ENCODE measurements at regions not wholly inside any gene's neighbourhood (a gene's known extent, or its start where the extent isn't known, plus 50 kb on each side); places are given as distances from the start of the nearest gene placed in this dataset.

GRCh38 chr6:51271615-51272014, 452.9 kb downstream of the TFAP2B start:
- no peaks in the 10 kb centered on the region for H3K9me3 Mint-ChIP-seq
- H3K36me3 Mint-ChIP-seq (ENCODE audit: low read depth): no peaks in the 10 kb centered on the region
- H3K27me3 Mint-ChIP-seq (ENCODE audit: low read depth): no peaks in the 10 kb centered on the region
- H3K4me1 Mint-ChIP-seq (ENCODE audit: low read depth): no peaks in the 10 kb centered on the region
- H3K4me3 Mint-ChIP-seq: no peak overlapping the region
- H3K27ac Mint-ChIP-seq: no peak overlapping the region

- H3K27ac Mint-ChIP-seq: no peak overlapping the region
- no peaks in the 10 kb centered on the region for H3K4me1 Mint-ChIP-seq (ENCODE audit: low read depth)
- H3K4me3 Mint-ChIP-seq: no peak overlapping the region
- no peaks in the 10 kb centered on the region for H3K27me3 Mint-ChIP-seq (ENCODE audit: low read depth)
- no peaks in the 10 kb centered on the region for H3K9me3 Mint-ChIP-seq
- H3K36me3 Mint-ChIP-seq (ENCODE audit: low read depth): no peaks in the 10 kb centered on the region
Measured at GRCh38 chr6:51273228-51273961, 454.7 kb downstream of the TFAP2B start.

DNA sequence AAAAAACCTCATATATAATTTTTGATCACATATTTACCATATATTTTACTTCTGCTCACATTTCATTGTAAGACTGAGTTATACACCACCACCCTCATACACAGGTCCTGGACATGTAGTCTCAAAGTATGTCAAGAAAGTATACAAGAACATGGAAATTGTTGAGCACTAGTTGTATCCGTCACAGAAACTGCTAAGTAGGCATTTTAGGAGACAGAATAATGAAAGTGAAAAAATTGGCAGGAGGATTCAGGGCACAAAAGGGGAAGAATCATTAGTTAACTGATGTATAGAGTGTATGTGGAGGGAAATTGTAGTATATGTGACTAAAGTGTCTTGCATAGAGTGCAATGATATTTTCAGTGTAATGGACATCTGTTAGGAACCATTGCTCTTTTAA, 458.8 kb downstream of the TFAP2B start:
- Mint-ChIP-seq H3K27me3 (ENCODE audit: low read depth) (no peaks in the 10 kb centered on the region), H3K4me3 (no peak overlapping the region), H3K9me3 (no peaks in the 10 kb centered on the region), H3K36me3 (ENCODE audit: low read depth) (no peaks in the 10 kb centered on the region), H3K4me1 (ENCODE audit: low read depth) (no peaks in the 10 kb centered on the region), H3K27ac (no peak overlapping the region)

DNA sequence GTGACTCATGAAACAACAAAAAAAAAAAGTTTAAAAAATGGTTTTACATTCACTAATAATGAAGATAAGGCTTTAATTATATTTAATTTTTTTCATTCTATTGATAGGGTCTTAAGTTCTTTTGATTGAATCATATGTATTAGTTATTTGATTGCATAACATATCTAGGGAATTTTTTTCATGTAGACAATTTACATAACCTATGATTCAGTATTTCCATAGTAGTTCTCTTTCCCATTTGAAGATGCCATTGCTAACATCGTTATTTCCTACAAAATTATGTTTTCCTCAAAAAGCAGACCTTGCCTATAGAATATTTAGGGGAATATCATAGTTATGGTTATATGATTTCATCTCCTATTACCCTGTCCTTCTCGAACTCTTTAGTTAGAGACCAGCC, 463.4 kb downstream of the TFAP2B start:
- Mint-ChIP-seq H3K27ac (no peak overlapping the region), H3K36me3 (ENCODE audit: low read depth) (no peaks in the 10 kb centered on the region), H3K4me3 (no peak overlapping the region), H3K4me1 (ENCODE audit: low read depth) (no peaks in the 10 kb centered on the region), H3K9me3 (no peaks in the 10 kb centered on the region), H3K27me3 (ENCODE audit: low read depth) (no peaks in the 10 kb centered on the region)

GRCh38 chr6:51283723-51284355, 465.2 kb downstream of the TFAP2B start:
- Mint-ChIP-seq H3K27ac (no peak overlapping the region), H3K27me3 (ENCODE audit: low read depth) (no peaks in the 10 kb centered on the region), H3K9me3 (no peaks in the 10 kb centered on the region), H3K36me3 (ENCODE audit: low read depth) (no peaks in the 10 kb centered on the region), H3K4me3 (no peak overlapping the region), H3K4me1 (ENCODE audit: low read depth) (no peaks in the 10 kb centered on the region)

DNA sequence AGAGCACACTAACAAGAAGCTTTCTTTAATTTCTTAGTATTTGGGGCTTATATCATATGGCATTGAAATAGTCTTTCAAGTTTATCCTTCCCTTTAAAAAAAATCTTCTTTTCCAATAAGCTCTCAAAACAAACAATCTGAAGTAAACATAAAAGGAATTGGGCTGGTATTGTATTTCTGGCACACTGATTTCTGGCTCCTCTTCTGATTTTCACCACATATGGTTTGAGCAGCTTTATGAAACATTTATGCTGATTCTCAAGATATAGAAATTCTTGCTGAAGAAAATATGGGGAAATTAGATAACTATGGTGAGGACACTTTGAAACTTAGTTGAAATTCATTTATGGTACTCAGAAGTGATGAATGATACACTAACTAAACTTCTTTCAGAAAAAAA, 467.2 kb downstream of the TFAP2B start:
- Mint-ChIP-seq H3K4me1 (ENCODE audit: low read depth) (no peaks in the 10 kb centered on the region), H3K27ac (no peak overlapping the region), H3K4me3 (no peak overlapping the region), H3K9me3 (no peaks in the 10 kb centered on the region), H3K27me3 (ENCODE audit: low read depth) (no peaks in the 10 kb centered on the region), H3K36me3 (ENCODE audit: low read depth) (no peaks in the 10 kb centered on the region)

DNA sequence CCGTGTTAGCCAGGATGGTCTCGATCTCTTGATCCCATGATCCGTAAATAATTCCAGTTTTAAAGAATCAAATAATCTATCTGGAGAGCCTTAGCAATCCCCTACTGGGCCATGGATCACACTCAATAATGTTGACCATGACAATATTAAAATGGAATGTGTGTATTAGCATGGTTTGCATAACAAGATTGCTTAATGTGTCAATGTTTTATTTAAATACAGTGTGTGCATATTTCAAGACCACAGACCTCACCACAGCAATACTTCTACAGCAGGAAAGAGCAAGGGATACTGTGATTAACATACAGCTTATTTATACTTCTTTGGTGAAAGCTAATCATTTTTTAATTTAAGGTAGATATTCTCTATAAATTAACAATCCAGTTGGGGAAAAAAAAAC, 470.4 kb downstream of the TFAP2B start:
- Mint-ChIP-seq H3K27ac (no peak overlapping the region), H3K36me3 (ENCODE audit: low read depth) (no peaks in the 10 kb centered on the region), H3K27me3 (ENCODE audit: low read depth) (no peaks in the 10 kb centered on the region), H3K4me1 (ENCODE audit: low read depth) (no peaks in the 10 kb centered on the region), H3K9me3 (no peaks in the 10 kb centered on the region), H3K4me3 (no peak overlapping the region)

GRCh38 chr6:51292659-51293058, 474.0 kb downstream of the TFAP2B start:
- Mint-ChIP-seq H3K4me3 (no peak overlapping the region), H3K9me3 (no peaks in the 10 kb centered on the region), H3K27ac (no peak overlapping the region), H3K27me3 (ENCODE audit: low read depth) (no peaks in the 10 kb centered on the region), H3K4me1 (ENCODE audit: low read depth) (no peaks in the 10 kb centered on the region), H3K36me3 (ENCODE audit: low read depth) (no peaks in the 10 kb centered on the region)

GRCh38 chr6:51299621-51300380, 481.1 kb downstream of the TFAP2B start:
- Mint-ChIP-seq H3K4me1 (ENCODE audit: low read depth) (no peaks in the 10 kb centered on the region), H3K27me3 (ENCODE audit: low read depth) (no peaks in the 10 kb centered on the region), H3K36me3 (ENCODE audit: low read depth) (no peaks in the 10 kb centered on the region), H3K27ac (no peak overlapping the region), H3K4me3 (no peak overlapping the region), H3K9me3 (no peaks in the 10 kb centered on the region)

- Mint-ChIP-seq H3K27ac (no peak overlapping the region), H3K27me3 (ENCODE audit: low read depth) (no peaks in the 10 kb centered on the region), H3K4me1 (ENCODE audit: low read depth) (no peaks in the 10 kb centered on the region), H3K4me3 (no peak overlapping the region), H3K9me3 (no peaks in the 10 kb centered on the region), H3K36me3 (ENCODE audit: low read depth) (no peaks in the 10 kb centered on the region)
Measured at GRCh38 chr6:51300510-51300909, 481.8 kb downstream of the TFAP2B start.

DNA sequence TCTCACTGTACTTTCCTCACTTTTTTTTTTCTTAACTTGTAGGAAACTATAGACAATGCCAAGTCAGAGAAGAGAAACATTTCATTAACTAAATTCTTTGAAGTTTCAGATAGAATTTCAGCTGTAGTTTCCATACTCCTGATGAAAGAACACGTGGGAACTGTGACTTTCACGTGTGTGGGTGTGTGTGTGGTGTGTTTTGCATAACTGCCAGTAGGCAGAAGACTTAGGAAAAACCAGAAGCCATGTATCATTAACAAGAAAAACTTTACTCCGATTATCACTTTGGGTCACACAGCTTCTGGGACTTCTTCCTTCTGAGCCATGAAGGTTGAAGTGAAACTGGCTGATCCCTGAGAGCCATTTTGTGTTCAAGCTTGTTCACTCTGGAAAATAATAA, 483.3 kb downstream of the TFAP2B start:
- Mint-ChIP-seq H3K27me3 (ENCODE audit: low read depth) (no peaks in the 10 kb centered on the region), H3K4me3 (no peak overlapping the region), H3K4me1 (ENCODE audit: low read depth) (no peaks in the 10 kb centered on the region), H3K27ac (no peak overlapping the region), H3K36me3 (ENCODE audit: low read depth) (no peaks in the 10 kb centered on the region), H3K9me3 (no peaks in the 10 kb centered on the region)

DNA sequence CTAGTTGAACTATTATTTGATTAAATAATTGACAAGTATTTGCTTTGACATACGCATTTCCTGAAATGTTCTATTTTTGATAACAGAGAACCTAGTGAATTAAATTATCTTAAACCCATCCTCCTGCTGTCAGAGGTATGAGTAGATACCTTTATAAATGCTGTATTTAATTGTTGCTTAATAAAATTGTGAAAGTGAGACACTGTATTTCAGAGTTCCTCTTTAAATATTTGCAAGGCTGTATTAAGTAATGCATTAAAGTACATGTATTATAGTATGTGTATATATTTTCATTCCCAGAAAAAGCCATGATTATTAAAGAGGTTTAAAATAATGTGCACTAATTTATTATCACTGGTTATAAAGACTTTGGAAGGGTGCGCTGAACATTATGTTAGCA, 483.8 kb downstream of the TFAP2B start:
- no peak overlapping the region for H3K27ac Mint-ChIP-seq

DNA sequence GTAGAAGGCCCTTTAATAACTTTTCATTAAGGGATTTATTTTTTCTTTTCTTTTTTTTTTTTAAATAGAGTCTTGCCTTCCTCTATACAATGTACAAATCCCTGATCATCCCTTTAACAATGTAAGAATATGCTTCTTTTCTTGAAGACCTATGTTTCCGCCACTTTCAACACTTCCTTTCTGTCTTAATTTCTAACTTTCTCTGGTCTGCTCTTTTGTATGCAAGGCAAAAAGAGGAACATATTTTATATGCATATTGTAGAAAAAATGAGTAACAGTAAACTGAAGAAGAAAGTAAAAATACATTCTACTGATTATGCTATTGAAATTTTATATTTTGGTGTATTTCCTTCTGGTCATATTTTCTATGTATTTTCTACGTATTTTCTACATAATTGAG, 484.7 kb downstream of the TFAP2B start:
- Mint-ChIP-seq H3K27me3 (ENCODE audit: low read depth) (no peaks in the 10 kb centered on the region), H3K36me3 (ENCODE audit: low read depth) (no peaks in the 10 kb centered on the region), H3K27ac (no peak overlapping the region), H3K9me3 (no peaks in the 10 kb centered on the region), H3K4me1 (ENCODE audit: low read depth) (no peaks in the 10 kb centered on the region), H3K4me3 (no peak overlapping the region)

More for the DNA sequence above, 483.8 kb downstream of the TFAP2B start:
- H3K27me3 Mint-ChIP-seq (ENCODE audit: low read depth): no peaks in the 10 kb centered on the region
- no peaks in the 10 kb centered on the region for H3K4me1 Mint-ChIP-seq (ENCODE audit: low read depth)
- H3K4me3 Mint-ChIP-seq: no peak overlapping the region
- H3K9me3 Mint-ChIP-seq: no peaks in the 10 kb centered on the region
- H3K36me3 Mint-ChIP-seq (ENCODE audit: low read depth): no peaks in the 10 kb centered on the region

DNA sequence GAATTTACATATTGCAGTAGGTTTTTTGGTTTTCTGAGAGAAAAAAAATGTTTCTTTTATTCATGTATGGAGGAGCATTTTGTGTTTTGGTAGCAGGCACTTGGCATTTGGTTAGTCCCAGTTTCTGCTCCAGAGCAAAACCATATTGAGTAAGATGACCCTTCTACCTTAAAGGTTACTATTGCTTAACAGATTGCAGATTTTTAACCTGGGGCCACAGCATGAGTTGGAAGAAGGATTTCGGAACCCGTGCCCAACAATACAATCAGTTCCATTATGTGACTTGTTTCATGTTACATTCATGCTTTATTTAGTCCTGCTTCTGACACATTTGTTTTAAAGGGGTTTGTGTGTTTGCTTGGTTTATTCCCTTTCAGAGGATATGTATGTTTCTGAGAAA, 496.3 kb downstream of the TFAP2B start:
- Mint-ChIP-seq H3K27ac (no peak overlapping the region), H3K27me3 (ENCODE audit: low read depth) (no peaks in the 10 kb centered on the region), H3K4me1 (ENCODE audit: low read depth) (no peaks in the 10 kb centered on the region), H3K4me3 (no peak overlapping the region), H3K9me3 (no peaks in the 10 kb centered on the region), H3K36me3 (ENCODE audit: low read depth) (no peaks in the 10 kb centered on the region)

DNA sequence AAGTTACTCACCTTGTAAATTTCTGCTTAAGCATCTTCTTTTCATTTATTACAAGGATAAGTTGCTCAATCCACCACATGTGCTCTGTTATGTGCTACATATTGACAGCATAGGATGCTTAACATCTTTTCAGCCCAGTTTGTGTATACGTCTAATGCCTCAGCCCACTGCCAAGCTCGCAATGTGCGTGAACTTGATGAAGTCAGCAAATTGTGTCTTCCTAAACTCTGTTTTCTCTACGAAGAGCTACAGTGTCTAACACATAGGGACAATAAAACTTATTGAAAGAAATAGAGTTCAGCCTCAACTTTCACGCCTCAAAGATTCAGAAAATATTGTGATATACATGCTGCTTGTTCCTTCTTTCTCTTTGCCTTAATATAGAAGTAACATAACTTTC, 500.0 kb downstream of the TFAP2B start:
- H3K9me3 Mint-ChIP-seq: no peaks in the 10 kb centered on the region
- no peaks in the 10 kb centered on the region for H3K27me3 Mint-ChIP-seq (ENCODE audit: low read depth)
- H3K27ac Mint-ChIP-seq: no peak overlapping the region
- H3K4me3 Mint-ChIP-seq: no peak overlapping the region
- no peaks in the 10 kb centered on the region for H3K4me1 Mint-ChIP-seq (ENCODE audit: low read depth)
- no peaks in the 10 kb centered on the region for H3K36me3 Mint-ChIP-seq (ENCODE audit: low read depth)
